HG02852 (cell line): ENCODE measurements at regions not wholly inside any gene's neighbourhood (a gene's known extent, or its start where the extent isn't known, plus 50 kb on each side); places are given as distances from the start of the nearest gene placed in this dataset.
"Not testable (repeated sequence)": the region's sequence is repeated elsewhere in the genome, so short reads cannot be mapped to it uniquely, and the experiment has no call there.

Experiments used
- ATAC-seq: cut with Tn5 transposase; IDR thresholded peaks from one replicate; pipeline ENCODE4 v1.9.1; 2021; ENCODE audit warnings: mild to moderate bottlenecking, moderate library complexity; ENCODE audit not compliant: unreplicated experiment

- no peak for ATAC-seq
These were observed 193.4 kb upstream of the CDH11 start for GRCh38 chr16:65315081-65315780.

GRCh38 chr16:65314627-65315008 is 192.8 kb upstream of the CDH11 start:
- ATAC-seq, result no peak

GRCh38 chr16:65313936-65314626 is 192.2 kb upstream of the CDH11 start:
- no peak for ATAC-seq

GRCh38 chr16:65312795-65313194 is 190.9 kb upstream of the CDH11 start:
- no peak for ATAC-seq

- no peak for ATAC-seq
These were observed 190.2 kb upstream of the CDH11 start for GRCh38 chr16:65312071-65312470.

- ATAC-seq, result not testable (repeated sequence)
These were observed 188.6 kb upstream of the CDH11 start for GRCh38 chr16:65310491-65310890.

- no peak for ATAC-seq
These were observed 187.5 kb upstream of the CDH11 start for GRCh38 chr16:65309354-65309753.

- no peak for ATAC-seq
These were observed 186.6 kb upstream of the CDH11 start for GRCh38 chr16:65308506-65308905.

- ATAC-seq, result no peak
These were observed 185.4 kb upstream of the CDH11 start for GRCh38 chr16:65307286-65307685.

- no peak for ATAC-seq
These were observed 184.9 kb upstream of the CDH11 start for GRCh38 chr16:65306722-65307121.

- no peak for ATAC-seq
These were observed 184.4 kb upstream of the CDH11 start for GRCh38 chr16:65306300-65306699.

GRCh38 chr16:65305266-65305959 is 183.6 kb upstream of the CDH11 start:
- no peak for ATAC-seq

GRCh38 chr16:65301029-65301428 is 179.2 kb upstream of the CDH11 start:
- no peak for ATAC-seq

- no peak for ATAC-seq
These were observed 175.6 kb upstream of the CDH11 start for GRCh38 chr16:65297453-65297852.

- no peak for ATAC-seq
These were observed 173.7 kb upstream of the CDH11 start for GRCh38 chr16:65295527-65295926.

- ATAC-seq, result no peak
These were observed 172.8 kb upstream of the CDH11 start for GRCh38 chr16:65294708-65295107.

GRCh38 chr16:65294165-65294564 is 172.3 kb upstream of the CDH11 start:
- ATAC-seq, result no peak

GRCh38 chr16:65289022-65289421 is 167.2 kb upstream of the CDH11 start:
- no peak for ATAC-seq

GRCh38 chr16:65287307-65287706 is 165.4 kb upstream of the CDH11 start:
- no peak for ATAC-seq

- no peak for ATAC-seq
These were observed 163.5 kb upstream of the CDH11 start for GRCh38 chr16:65285128-65286048.

GRCh38 chr16:65284626-65285025 is 162.8 kb upstream of the CDH11 start:
- ATAC-seq, result no peak
